Neuronal stem cell (in vitro differentiated cells): ENCODE measurements at regions not wholly inside any gene's neighbourhood (a gene's known extent, or its start where the extent isn't known, plus 50 kb on each side); places are given as distances from the start of the nearest gene placed in this dataset.

Source experiments
- DNase-seq: peaks from one replicate; pipeline ENCODE4 v3.0.0-alpha.2; 2013; ENCODE audit warnings: low spot score
- H2AFZ ChIP-seq: one replicate; pipeline ENCODE4 v1.6.1; 2013; ENCODE audit warnings: mild to moderate bottlenecking, low read length, inconsistent platforms
- H2AK5ac ChIP-seq: 2 replicates; pipeline ENCODE4 v1.6.1; 2013; ENCODE audit warnings: low read depth, mild to moderate bottlenecking, inconsistent platforms, low read length, moderate library complexity, mixed read lengths
- H2BK120ac ChIP-seq: 2 replicates; pipeline ENCODE4 v1.6.1; 2013; ENCODE audit warnings: low read depth, mild to moderate bottlenecking, inconsistent platforms, low read length, moderate library complexity, mixed read lengths
- H2BK12ac ChIP-seq: one replicate; pipeline ENCODE4 v1.6.1; 2013; ENCODE audit warnings: low read length, inconsistent platforms
- H2BK15ac ChIP-seq: 2 replicates; pipeline ENCODE4 v1.6.1; 2013; ENCODE audit warnings: mild to moderate bottlenecking, low read length, inconsistent platforms, mixed read lengths
- H2BK5ac ChIP-seq: one replicate; pipeline ENCODE4 v1.6.1; 2013; ENCODE audit warnings: inconsistent platforms, mild to moderate bottlenecking, low read length, moderate library complexity
- H3K14ac ChIP-seq: one replicate; pipeline ENCODE4 v1.6.1; 2013; ENCODE audit warnings: low read length, inconsistent platforms
- H3K18ac ChIP-seq: 2 replicates; pipeline ENCODE4 v1.6.1; 2013; ENCODE audit warnings: low read length, inconsistent platforms
- H3K23ac ChIP-seq: 2 replicates; pipeline ENCODE4 v1.6.1; 2013; ENCODE audit warnings: low read depth, mild to moderate bottlenecking, mixed read lengths, low read length, inconsistent platforms; ENCODE audit not compliant: poor library complexity
- H3K27ac ChIP-seq: replicated peaks from 3 replicates; pipeline ENCODE4 v1.5.1; 2013; ENCODE audit warnings: low read length, inconsistent platforms
- H3K27me3 ChIP-seq, 3 experiments: 2 replicates each; pipeline ENCODE4 v1.6.1; 2013; ENCODE audit warnings: low read length in 3 of 3, mild to moderate bottlenecking in 2 of 3, inconsistent platforms in 1 of 3, low read depth in 1 of 3, mixed read lengths in 1 of 3, moderate library complexity in 1 of 3; ENCODE audit not compliant: control insufficient read depth in 3 of 3, insufficient read depth in 3 of 3
- H3K36me3 ChIP-seq, 2 donors: replicated peaks in 1 of 2; 2 replicates each; pipeline ENCODE4 v1.6.1; 2013; ENCODE audit warnings: low read length in 2 of 2; ENCODE audit not compliant: control insufficient read depth in 2 of 2, insufficient read depth in 2 of 2
- H3K4ac ChIP-seq: 2 replicates; pipeline ENCODE4 v1.6.1; 2013; ENCODE audit warnings: inconsistent platforms, mild to moderate bottlenecking, low read length, moderate library complexity
- H3K4me1 ChIP-seq, 2 donors: 1 replicate in 1 of 2; 2 replicates in 1 of 2; pipeline ENCODE4 v1.6.1; 2013; ENCODE audit warnings: low read length in 2 of 2, low read depth in 1 of 2; ENCODE audit not compliant: control insufficient read depth in 2 of 2, insufficient read depth in 1 of 2
- H3K4me2 ChIP-seq: one replicate; pipeline ENCODE4 v1.6.1; 2013; ENCODE audit warnings: mild to moderate bottlenecking, low read length, inconsistent platforms; ENCODE audit not compliant: insufficient read depth, poor library complexity, severe bottlenecking
- H3K4me3 ChIP-seq, 2 donors: 2 replicates each; pipeline ENCODE4 v1.5.1; 2013; ENCODE audit warnings: low read length in 2 of 2, mild to moderate bottlenecking in 2 of 2, inconsistent platforms in 1 of 2, moderate library complexity in 1 of 2
- H3K79me1 ChIP-seq: one replicate; pipeline ENCODE4 v1.6.1; 2013; ENCODE audit warnings: low read depth, mild to moderate bottlenecking, inconsistent platforms, low read length, moderate library complexity
- H3K9ac ChIP-seq: one replicate; pipeline ENCODE4 v1.6.1; 2013; ENCODE audit warnings: mild to moderate bottlenecking, low read depth, low read length, inconsistent platforms; ENCODE audit not compliant: poor library complexity
- H3K9me3 ChIP-seq, 2 donors: replicated peaks in 1 of 2; 2 replicates each; pipeline versions ENCODE3 to v1.6.1; 2013; ENCODE audit warnings: low read length in 2 of 2, mild to moderate bottlenecking in 2 of 2, inconsistent platforms in 1 of 2, low read depth in 1 of 2, mixed read lengths in 1 of 2, moderate library complexity in 1 of 2; ENCODE audit not compliant: control insufficient read depth in 2 of 2, insufficient read depth in 1 of 2
- H4K8ac ChIP-seq: one replicate; pipeline ENCODE4 v1.6.1; 2013; ENCODE audit warnings: low read depth, mild to moderate bottlenecking, inconsistent platforms, low read length, moderate library complexity
- H4K91ac ChIP-seq: one replicate; pipeline ENCODE4 v1.6.1; 2013; ENCODE audit warnings: low read length, low read depth, mild to moderate bottlenecking, inconsistent platforms; ENCODE audit not compliant: poor library complexity
- WGBS, 2 donors: extraction: QIAGEN DNeasy Blood & Tissue Kit; methylation state at CpG; one replicate each; pipeline ENCODE4 v1.1.7; 2013; ENCODE audit warnings: missing lambda C conversion rate in 2 of 2, mixed read lengths in 1 of 2; ENCODE audit not compliant: insufficient read length in 2 of 2, insufficient replicate concordance in 1 of 2; ENCODE audit errors: extremely low coverage in 2 of 2; 5-methylcytosine and 5-hydroxymethylcytosine counted together

GRCh38 chr3:18245721-18246120 lies 179.4 kb downstream of the SATB1 start:
- Histone ChIP-seq H3K23ac (no peak overlapping the region), H2BK12ac (no peak overlapping the region), H3K9ac (no peak overlapping the region), H4K91ac (no peak overlapping the region), H3K4ac (no peak overlapping the region), H3K14ac (no peak overlapping the region), H3K27ac (no peak overlapping the region), H2BK5ac (no peak overlapping the region), H2AK5ac (no peak overlapping the region), H3K36me3 (no peaks in the 10 kb centered on the region), H3K27me3 (peaks cover 0 to 45% (median 2%) of the 10 kb centered on the region in 3 experiments), H2BK15ac (no peak overlapping the region), H3K4me3 (no peak overlapping the region), H3K18ac (no peak overlapping the region), H3K79me1 (no peaks in the 10 kb centered on the region), H2AFZ (no peak overlapping the region), H2BK120ac (no peak overlapping the region), H3K9me3 (no peaks in the 10 kb centered on the region), H3K4me2 (no peak overlapping the region), H4K8ac (no peak overlapping the region), H3K4me1 (peaks cover 0 to 22% of the 10 kb centered on the region in 2 donors)
- no CpG with 5 or more reads among the region's 4 CpGs for WGBS, 2 donors
- no peak for DNase-seq

- Histone ChIP-seq H3K4me2 (no peak overlapping the region), H3K9me3 (no peaks in the 10 kb centered on the region), H3K4me1 (peaks cover 5 to 6% of the 10 kb centered on the region in 2 donors), H3K27ac (no peak overlapping the region), H3K18ac (no peak overlapping the region), H4K8ac (no peak overlapping the region), H3K27me3 (peaks cover 0 to 38% (median 2%) of the 10 kb centered on the region in 3 experiments), H2BK12ac (no peak overlapping the region), H4K91ac (no peak overlapping the region), H3K36me3 (no peaks in the 10 kb centered on the region), H2BK15ac (no peak overlapping the region), H3K79me1 (no peaks in the 10 kb centered on the region), H2BK120ac (no peak overlapping the region), H3K4ac (no peak overlapping the region), H2BK5ac (no peak overlapping the region), H3K23ac (no peak overlapping the region), H3K14ac (no peak overlapping the region), H3K9ac (no peak overlapping the region), H3K4me3 (no peak overlapping the region), H2AK5ac (no peak overlapping the region), H2AFZ (no peak overlapping the region)
- no peak for DNase-seq
- no CpG with 5 or more reads among the region's 1 CpG for WGBS, 2 donors
These were observed 183.3 kb downstream of the SATB1 start for GRCh38 chr3:18241837-18242236.

- H3K4ac ChIP-seq: no peak overlapping the region
- DNase-seq: no peak
- H3K27ac ChIP-seq: no peak overlapping the region
- H3K4me1 ChIP-seq: peaks cover 0 to 11% of the 10 kb centered on the region in 2 donors
- no CpG with 5 or more reads among the region's 2 CpGs for WGBS, 2 donors
- no peaks in the 10 kb centered on the region for H3K36me3 ChIP-seq
- no peak overlapping the region for H2BK120ac ChIP-seq
- H2BK5ac ChIP-seq: no peak overlapping the region
- H3K18ac ChIP-seq: no peak overlapping the region
- H3K9ac ChIP-seq: no peak overlapping the region
- H3K14ac ChIP-seq: no peak overlapping the region
- no peak overlapping the region for H4K8ac ChIP-seq
- no peaks in the 10 kb centered on the region for H3K79me1 ChIP-seq
- H3K4me3 ChIP-seq: no peak overlapping the region
- no peak overlapping the region for H4K91ac ChIP-seq
- no peak overlapping the region for H2BK15ac ChIP-seq
- H3K23ac ChIP-seq: no peak overlapping the region
- peaks cover 0 to 33% (median 2%) of the 10 kb centered on the region in 3 experiments for H3K27me3 ChIP-seq
- H3K4me2 ChIP-seq: no peak overlapping the region
- no peaks in the 10 kb centered on the region for H3K9me3 ChIP-seq
- no peak overlapping the region for H2BK12ac ChIP-seq
- no peak overlapping the region for H2AFZ ChIP-seq
- no peak overlapping the region for H2AK5ac ChIP-seq
These were observed 185.5 kb downstream of the SATB1 start for GRCh38 chr3:18239674-18240073.

- Histone ChIP-seq H3K27me3 (peaks cover 0 to 35% (median 9%) of the 10 kb centered on the region in 3 experiments), H3K4me3 (no peak overlapping the region), H2AFZ (no peak overlapping the region), H4K91ac (no peak overlapping the region), H2AK5ac (no peak overlapping the region), H3K4ac (no peak overlapping the region), H3K4me1 (peaks cover 0 to 18% of the 10 kb centered on the region in 2 donors), H3K23ac (no peak overlapping the region), H3K9ac (no peak overlapping the region), H2BK5ac (no peak overlapping the region), H2BK120ac (no peak overlapping the region), H2BK15ac (no peak overlapping the region), H3K79me1 (no peaks in the 10 kb centered on the region), H3K9me3 (no peaks in the 10 kb centered on the region), H2BK12ac (no peak overlapping the region), H3K18ac (no peak overlapping the region), H4K8ac (no peak overlapping the region), H3K27ac (no peak overlapping the region), H3K36me3 (no peaks in the 10 kb centered on the region), H3K4me2 (no peak overlapping the region), H3K14ac (no peak overlapping the region)
- no peak for DNase-seq
- WGBS, 2 donors: no CpG with 5 or more reads among the region's 3 CpGs
These were observed 186.3 kb downstream of the SATB1 start for GRCh38 chr3:18238746-18239331.
